ENCODE measurements at regions not wholly inside any gene's neighbourhood (a gene's known extent, or its start where the extent isn't known, plus 50 kb on each side); places are given as distances from the start of the nearest gene placed in this dataset.

- Histone ChIP-seq H4K20me1 (replicated peaks; ENCODE audit: insufficient read depth) (no peaks in the 10 kb centered on the region), H2AFZ (no peak overlapping the region), H3K9me2 (ENCODE audit: insufficient read depth) (0 out of 2 replicates have a peak, but pooled peaks cover 6% of the 10 kb centered on the region), H3K4me2 (no peak overlapping the region), H3K27ac (ENCODE audit: low read depth) (no peak overlapping the region), H3K4me3 (no peak overlapping the region), H3K27me3 (ENCODE audit: insufficient read depth) (no peaks in the 10 kb centered on the region), H3K36me3 (ENCODE audit: insufficient read depth) (no peaks in the 10 kb centered on the region), H3K4me1 (ENCODE audit: insufficient read depth) (peaks cover 13% of the 10 kb centered on the region; the same call in 1 of the 2 replicates), H3K79me2 (replicated peaks; ENCODE audit: insufficient read depth) (no peaks in the 10 kb centered on the region), H3F3A (replicated peaks; ENCODE audit: low read depth) (no peaks in the 10 kb centered on the region)
- ATAC-seq, result no peak
- Mint-ChIP-seq H3K4me1 (peaks cover 28% of the 10 kb centered on the region), H3K36me3 (ENCODE audit: low read depth) (peaks cover 5% of the 10 kb centered on the region; the same call in 2 of the 3 replicates), H3K4me3 (no peak overlapping the region), H3K27ac (no peak overlapping the region), H3K9me3 (no peaks in the 10 kb centered on the region), H3K27me3 (ENCODE audit: insufficient read depth, low read depth, poor library complexity) (peaks cover 3% of the 10 kb centered on the region)
- DNase-seq (ENCODE audit: low spot score), result no peak
- no peak for TF ChIP-seq CTCF (conservative IDR thresholded peaks at IDR 0.05; ENCODE audit: low read depth in 2 of 2)
- no peak for TF ChIP-seq ZNF331 (CRISPR knock-in tag; IDR thresholded peaks at IDR 0.05; ENCODE audit: low read depth)
- TF ChIP-seq JUNB (IDR thresholded peaks at IDR 0.05; ENCODE audit: unreplicated experiment), result no peak
- TF ChIP-seq CREB1 (CRISPR knock-in tag; IDR thresholded peaks at IDR 0.05; ENCODE audit: low read depth), result no peak
- TF ChIP-seq ZNF114 (CRISPR knock-in tag; IDR thresholded peaks at IDR 0.05), result no peak
- TF ChIP-seq STAT1 (IDR thresholded peaks at IDR 0.05; ENCODE audit: unreplicated experiment), result no peak
Observed at GRCh38 chr2:63791387-63791786, 50.3 kb upstream of the UGP2 start.

Data from GM23338 (cell line).